CD14-positive monocyte (primary cell): ENCODE measurements at regions not wholly inside any gene's neighbourhood (a gene's known extent, or its start where the extent isn't known, plus 50 kb on each side); places are given as distances from the start of the nearest gene placed in this dataset.

Experiments used
- DNase-seq, 3 donors: peaks; one replicate each; pipeline ENCODE4 v3.0.0-alpha.2; 2011 to 2022
- H2AFZ ChIP-seq: 2 replicates; pipeline ENCODE4 v1.6.0; 2012; ENCODE audit warnings: mild to moderate bottlenecking, low read depth, low read length, inconsistent platforms; ENCODE audit not compliant: insufficient read depth, poor library complexity, severe bottlenecking
- H3K27ac ChIP-seq, 2 donors: 1 replicate in 1 of 2; 2 replicates in 1 of 2; pipeline ENCODE4 v1.5.1; 2012 to 2013; ENCODE audit warnings: low read length in 2 of 2, control low read depth in 1 of 2, inconsistent platforms in 1 of 2, low read depth in 1 of 2, mild to moderate bottlenecking in 1 of 2
- H3K27me3 ChIP-seq, 2 donors: one replicate each; pipeline versions ENCODE4 v1.6.0 to v1.6.1; 2011 to 2013; ENCODE audit warnings: low read length in 2 of 2; ENCODE audit not compliant: control insufficient read depth in 2 of 2, insufficient read depth in 2 of 2
- H3K36me3 ChIP-seq, 2 donors: replicated peaks in 1 of 2; 1 replicate in 1 of 2; 2 replicates in 1 of 2; pipeline versions ENCODE4 v1.5.1 to v1.6.1; 2012 to 2013; ENCODE audit warnings: low read length in 2 of 2, control low read depth in 1 of 2, inconsistent platforms in 1 of 2, mild to moderate bottlenecking in 1 of 2; ENCODE audit not compliant: insufficient read depth in 2 of 2, control insufficient read depth in 1 of 2
- H3K4me1 ChIP-seq, 2 donors: 1 replicate in 1 of 2; 2 replicates in 1 of 2; pipeline versions ENCODE4 v1.5.1 to v1.6.1; 2012 to 2013; ENCODE audit warnings: low read length in 2 of 2, control low read depth in 1 of 2, inconsistent platforms in 1 of 2, mild to moderate bottlenecking in 1 of 2, moderate library complexity in 1 of 2; ENCODE audit not compliant: insufficient read depth in 2 of 2, control insufficient read depth in 1 of 2
- H3K4me2 ChIP-seq: replicated peaks from 2 replicates; pipeline ENCODE3; 2012; ENCODE audit warnings: low read length, moderate library complexity, mild to moderate bottlenecking; ENCODE audit not compliant: poor library complexity, severe bottlenecking; ENCODE audit errors: extremely low read depth
- H3K4me3 ChIP-seq, 3 experiments: fragments of 200-600 bp in 1 of 3; sonication (generic) in 1 of 3; replicated peaks in 1 of 3; 1 replicate in 2 of 3; 2 replicates in 1 of 3; pipeline ENCODE4 v1.5.1; 2011 to 2013; ENCODE audit warnings: low read length in 3 of 3, mild to moderate bottlenecking in 3 of 3, control low read depth in 2 of 3, low read depth in 2 of 3, inconsistent platforms in 1 of 3, moderate library complexity in 1 of 3
- H3K79me2 ChIP-seq: 2 replicates; pipeline ENCODE4 v1.6.0; 2012; ENCODE audit warnings: mild to moderate bottlenecking, control low read depth, inconsistent platforms, low read length, moderate library complexity; ENCODE audit not compliant: insufficient read depth
- H3K9ac ChIP-seq: 2 replicates; pipeline ENCODE4 v1.6.0; 2017; ENCODE audit warnings: low read length, mild to moderate bottlenecking; ENCODE audit not compliant: insufficient read depth, poor library complexity, severe bottlenecking
- H3K9me3 ChIP-seq, 2 donors: replicated peaks in 1 of 2; 1 replicate in 1 of 2; 2 replicates in 1 of 2; pipeline versions ENCODE4 v1.5.1 to v1.6.1; 2012 to 2013; ENCODE audit warnings: low read length in 2 of 2, control low read depth in 1 of 2; ENCODE audit not compliant: control insufficient read depth in 1 of 2, insufficient read depth in 1 of 2
- H4K20me1 ChIP-seq: 2 replicates; pipeline ENCODE4 v1.6.0; 2012; ENCODE audit warnings: mild to moderate bottlenecking, low read length, control low read depth, moderate library complexity; ENCODE audit not compliant: insufficient read depth
- H3K27ac Mint-ChIP-seq, 7 donors: one replicate each; pipeline ENCODE4 v1.8.0; 2020; ENCODE audit warnings: mild to moderate bottlenecking in 7 of 7, mixed read lengths in 7 of 7, moderate library complexity in 6 of 7, inconsistent platforms in 2 of 7
- H3K27me3 Mint-ChIP-seq, 3 donors: one replicate each; pipeline ENCODE4 v1.8.0; 2021 to 2022; ENCODE audit warnings: low read depth in 3 of 3, mild to moderate bottlenecking in 3 of 3, mixed read lengths in 3 of 3, moderate library complexity in 3 of 3, inconsistent platforms in 1 of 3
- H3K36me3 Mint-ChIP-seq, 2 donors: one replicate each; pipeline ENCODE4 v1.8.0; 2020; ENCODE audit warnings: mixed read lengths in 2 of 2, inconsistent platforms in 1 of 2, mild to moderate bottlenecking in 1 of 2
- H3K4me1 Mint-ChIP-seq: one replicate; pipeline ENCODE4 v1.8.0; 2020; ENCODE audit warnings: mild to moderate bottlenecking, mixed read lengths
- H3K4me3 Mint-ChIP-seq, 2 donors: one replicate each; pipeline ENCODE4 v1.8.0; 2020; ENCODE audit warnings: mild to moderate bottlenecking in 2 of 2, mixed read lengths in 2 of 2, moderate library complexity in 1 of 2
- H3K9me3 Mint-ChIP-seq, 7 donors: one replicate each; pipeline ENCODE4 v1.8.0; 2020 to 2022; ENCODE audit warnings: mixed read lengths in 7 of 7, mild to moderate bottlenecking in 6 of 7, moderate library complexity in 6 of 7, inconsistent platforms in 2 of 7
- WGBS: methylation state at CpG from one replicate; pipeline ENCODE4 v1.1.5; 2013; ENCODE audit warnings: missing lambda C conversion rate; ENCODE audit not compliant: insufficient coverage; 5-methylcytosine and 5-hydroxymethylcytosine counted together
- intact Hi-C, 2 donors: fragments of 100-400 bp; cut with micrococcal nuclease; formaldehyde crosslinking; loops; one replicate each; pipeline versions ENCODE4 v1.15.0 to v1.15.1; 2023
- TF ChIP-seq, protein P1 (sequence below): fragments of 200-600 bp; IDR thresholded peaks from one replicate; pipeline ENCODE4 v1.8.0; 2022; ENCODE audit warnings: antibody characterized with exemption, mild to moderate bottlenecking

DNA sequence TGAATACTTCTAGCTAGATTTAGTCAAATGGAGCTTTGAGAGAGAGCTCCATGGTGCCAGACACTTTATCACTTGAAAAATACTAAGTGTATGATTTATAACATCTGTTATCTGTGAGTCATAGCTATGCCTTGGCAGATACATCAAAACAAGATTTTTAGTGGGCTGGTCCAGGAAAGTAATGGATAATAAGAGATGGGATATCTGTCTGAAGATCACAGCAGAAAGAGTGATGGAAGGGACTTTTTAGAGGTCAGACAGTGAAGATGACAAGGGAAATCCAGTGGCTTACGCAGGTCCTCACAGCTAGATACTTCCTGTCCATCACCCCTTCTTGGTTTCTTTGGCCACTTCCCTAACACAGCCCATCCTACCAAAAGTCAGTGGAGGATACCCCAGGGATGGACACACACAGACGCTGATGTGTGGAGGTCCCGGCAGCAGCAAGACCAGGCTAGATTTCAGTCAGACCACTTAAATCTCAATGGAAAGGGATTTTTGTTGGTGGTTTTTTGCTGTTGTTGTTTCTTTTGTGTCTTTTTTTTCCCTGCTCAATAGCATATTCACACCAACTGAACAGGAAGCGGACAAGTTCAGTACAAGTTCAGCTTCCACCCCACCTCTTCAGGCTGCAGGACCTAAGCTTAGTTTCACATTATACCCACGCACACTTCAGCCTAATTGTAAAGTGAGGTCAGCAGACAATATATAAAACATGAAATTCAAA is 209.3 kb downstream of the ALDH8A1 start:
- H3K27ac Mint-ChIP-seq = peak overlapping the region in 5 of 7 donors; percentile 12 to 85 (median 37)
- intact Hi-C loops = no loop called here

DNA sequence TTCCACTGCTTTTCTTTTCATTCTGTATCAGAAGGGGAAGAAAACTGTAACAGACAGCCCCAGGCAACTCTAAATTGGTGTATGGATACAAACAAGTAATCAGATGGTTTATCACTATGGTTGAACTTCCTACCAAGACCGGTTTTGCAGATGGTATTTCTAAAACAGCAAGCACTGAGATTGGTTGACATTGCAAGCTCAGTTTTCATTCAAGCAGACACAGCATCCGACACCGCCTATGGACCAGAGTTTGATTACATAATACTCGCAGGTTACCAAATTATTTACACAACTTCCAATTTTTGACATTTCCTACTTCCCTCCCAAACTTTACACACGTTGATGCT is 209.9 kb downstream of the ALDH8A1 start:
- peak overlapping the region in 1 of 3 experiments; percentile 33 for H3K4me3 ChIP-seq
- peak overlapping the region; percentile 43 for H3K4me2 ChIP-seq
- no peaks in the 10 kb centered on the region for H3K9me3 ChIP-seq
- H3K27me3 ChIP-seq = peaks cover 0 to 2% of the 10 kb centered on the region in 2 donors
- peak overlapping the region in 1 of 2 donors; percentile 11 for H3K27ac ChIP-seq
- no peaks in the 10 kb centered on the region for H4K20me1 ChIP-seq
- Mint-ChIP-seq H3K9me3 (no peaks in the 10 kb centered on the region), H3K36me3 (no peaks in the 10 kb centered on the region), H3K27me3 (peaks cover 1 to 9% (median 3%) of the 10 kb centered on the region in 3 donors), H3K4me1 (peaks cover 43% of the 10 kb centered on the region), H3K27ac (peak overlapping the region in 4 of 7 donors; percentile 12 to 85 (median 36)), H3K4me3 (peak overlapping the region in 1 of 2 donors; percentile 49)
- 7% methylated on average over 3 of the region's 5 CpGs for WGBS
- no peaks in the 10 kb centered on the region for H3K36me3 ChIP-seq
- DNase-seq = no peak
- H2AFZ ChIP-seq = no peak overlapping the region
- peaks cover 31 to 46% of the 10 kb centered on the region in 2 donors for H3K4me1 ChIP-seq
- no peak overlapping the region for H3K9ac ChIP-seq
- intact Hi-C loops = no loop called here
- TF ChIP-seq, protein P1, sequence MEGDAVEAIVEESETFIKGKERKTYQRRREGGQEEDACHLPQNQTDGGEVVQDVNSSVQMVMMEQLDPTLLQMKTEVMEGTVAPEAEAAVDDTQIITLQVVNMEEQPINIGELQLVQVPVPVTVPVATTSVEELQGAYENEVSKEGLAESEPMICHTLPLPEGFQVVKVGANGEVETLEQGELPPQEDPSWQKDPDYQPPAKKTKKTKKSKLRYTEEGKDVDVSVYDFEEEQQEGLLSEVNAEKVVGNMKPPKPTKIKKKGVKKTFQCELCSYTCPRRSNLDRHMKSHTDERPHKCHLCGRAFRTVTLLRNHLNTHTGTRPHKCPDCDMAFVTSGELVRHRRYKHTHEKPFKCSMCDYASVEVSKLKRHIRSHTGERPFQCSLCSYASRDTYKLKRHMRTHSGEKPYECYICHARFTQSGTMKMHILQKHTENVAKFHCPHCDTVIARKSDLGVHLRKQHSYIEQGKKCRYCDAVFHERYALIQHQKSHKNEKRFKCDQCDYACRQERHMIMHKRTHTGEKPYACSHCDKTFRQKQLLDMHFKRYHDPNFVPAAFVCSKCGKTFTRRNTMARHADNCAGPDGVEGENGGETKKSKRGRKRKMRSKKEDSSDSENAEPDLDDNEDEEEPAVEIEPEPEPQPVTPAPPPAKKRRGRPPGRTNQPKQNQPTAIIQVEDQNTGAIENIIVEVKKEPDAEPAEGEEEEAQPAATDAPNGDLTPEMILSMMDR = no peak
- H3K79me2 ChIP-seq = no peaks in the 10 kb centered on the region

More for the DNA sequence above, 209.3 kb downstream of the ALDH8A1 start:
- no peak overlapping the region for H3K4me3 ChIP-seq
- H3K4me3 Mint-ChIP-seq = no peak overlapping the region
- no peaks in the 10 kb centered on the region for H3K9me3 ChIP-seq
- H3K27me3 ChIP-seq = peaks cover 0 to 2% of the 10 kb centered on the region in 2 donors
- no peak overlapping the region for H3K4me2 ChIP-seq
- H3K27me3 Mint-ChIP-seq = peaks cover 1 to 10% (median 6%) of the 10 kb centered on the region in 3 donors
- H4K20me1 ChIP-seq = no peaks in the 10 kb centered on the region
- 20% methylated on average over 1 of the region's 5 CpGs for WGBS
- H2AFZ ChIP-seq = no peak overlapping the region
- no peak overlapping the region for H3K9ac ChIP-seq
- H3K36me3 ChIP-seq = no peaks in the 10 kb centered on the region
- DNase-seq = peak in 2 of 3 donors; percentile 8 to 46
- TF ChIP-seq, protein P1 = no peak
- H3K9me3 Mint-ChIP-seq = no peaks in the 10 kb centered on the region
- H3K4me1 Mint-ChIP-seq = peaks cover 37% of the 10 kb centered on the region
- H3K79me2 ChIP-seq = no peaks in the 10 kb centered on the region
- H3K27ac ChIP-seq = peak overlapping the region in 1 of 2 donors; percentile 11
- H3K4me1 ChIP-seq = peaks cover 29 to 40% of the 10 kb centered on the region in 2 donors
- no peaks in the 10 kb centered on the region for H3K36me3 Mint-ChIP-seq
